IPS-NIHi11 (cell line): ENCODE measurements at regions not wholly inside any gene's neighbourhood (a gene's known extent, or its start where the extent isn't known, plus 50 kb on each side); places are given as distances from the start of the nearest gene placed in this dataset.
"Not testable (repeated sequence)": the region's sequence is repeated elsewhere in the genome, so short reads cannot be mapped to it uniquely, and the experiment has no call there.

ENCODE experiments used
- DNase-seq: peaks from one replicate; pipeline ENCODE4 v3.0.0; 2012; ENCODE audit warnings: mixed read lengths, low spot score

GRCh38 chrX:99091459-99091858 is 1318.6 kb downstream of the PCDH19 start:
- DNase-seq: no peak

GRCh38 chrX:99078301-99078700 is 1331.8 kb downstream of the PCDH19 start:
- no peak for DNase-seq

- DNase-seq: no peak
Observed at GRCh38 chrX:99077099-99077498, 1333.0 kb downstream of the PCDH19 start.

- no peak for DNase-seq
Observed at GRCh38 chrX:99073551-99073950, 1336.5 kb downstream of the PCDH19 start.

- no peak for DNase-seq
Observed at GRCh38 chrX:99051639-99052038, 1358.4 kb downstream of the PCDH19 start.

GRCh38 chrX:99033226-99033901 is 1376.7 kb downstream of the PCDH19 start:
- DNase-seq: no peak

- no peak for DNase-seq
Observed at GRCh38 chrX:99010957-99011356, 1399.1 kb downstream of the PCDH19 start.

GRCh38 chrX:99001286-99001685 is 1408.8 kb downstream of the PCDH19 start:
- DNase-seq: no peak

GRCh38 chrX:98962996-98963395 is 1447.1 kb downstream of the PCDH19 start:
- no peak for DNase-seq

GRCh38 chrX:98956014-98956413 is 1454.1 kb downstream of the PCDH19 start:
- no peak for DNase-seq

- no peak for DNase-seq
Observed at GRCh38 chrX:98939456-98939855, 1470.6 kb downstream of the PCDH19 start.

GRCh38 chrX:98931216-98931615 is 1478.9 kb downstream of the PCDH19 start:
- DNase-seq: no peak

- DNase-seq: no peak
Observed at GRCh38 chrX:98924511-98924910, 1485.6 kb downstream of the PCDH19 start.

- no peak for DNase-seq
Observed at GRCh38 chrX:98897191-98897590, 1512.9 kb downstream of the PCDH19 start.

- not testable (repeated sequence) for DNase-seq
Observed at GRCh38 chrX:98850639-98851038, 1559.4 kb downstream of the PCDH19 start.
